Suprapubic skin (tissue), 4 donors: ENCODE measurements at regions not wholly inside any gene's neighbourhood (a gene's known extent, or its start where the extent isn't known, plus 50 kb on each side); places are given as distances from the start of the nearest gene placed in this dataset.

Experiments
- DNase-seq, 2 donors: peaks; one replicate each; pipeline ENCODE4 v3.0.0-alpha.2; 2019; ENCODE audit warnings: low spot score in 2 of 2
- H3K27ac ChIP-seq: fragments of 200-600 bp; sonication (generic); one replicate; pipeline ENCODE4 v1.5.1; 2019
- H3K27me3 ChIP-seq: fragments of 200-600 bp; sonication (generic); one replicate; pipeline ENCODE4 v1.5.1; 2019
- H3K36me3 ChIP-seq: fragments of 200-600 bp; sonication (generic); one replicate; pipeline ENCODE4 v1.5.1; 2019
- H3K4me1 ChIP-seq: fragments of 200-600 bp; sonication (generic); one replicate; pipeline ENCODE4 v1.5.1; 2019
- H3K4me3 ChIP-seq: fragments of 200-600 bp; sonication (generic); one replicate; pipeline ENCODE4 v1.5.1; 2019; ENCODE audit warnings: mild to moderate bottlenecking
- H3K9me3 ChIP-seq: fragments of 200-600 bp; sonication (generic); one replicate; pipeline ENCODE4 v1.5.1; 2019
- CTCF ChIP-seq, 2 donors: fragments of 200-600 bp in 1 of 2; fragments of 450-650 bp in 1 of 2; sonication (generic) in 1 of 2; IDR thresholded peaks; one replicate each; pipeline ENCODE4 v1.5.1; 2016 to 2019; ENCODE audit warnings: antibody characterized with exemption in 2 of 2, mild to moderate bottlenecking in 1 of 2, moderate library complexity in 1 of 2
- EP300 ChIP-seq: sonication (generic); formaldehyde crosslinking; IDR thresholded peaks from one replicate; pipeline ENCODE4 v1.6.1; 2017; ENCODE audit warnings: antibody characterized with exemption
- POLR2A ChIP-seq, 2 donors: fragments of 450-650 bp; IDR thresholded peaks; one replicate each; pipeline ENCODE4 v1.6.1; 2017; ENCODE audit warnings: antibody characterized with exemption in 2 of 2, mild to moderate bottlenecking in 2 of 2, moderate library complexity in 2 of 2
- POLR2AphosphoS5 ChIP-seq, 3 donors: sonication (generic); formaldehyde crosslinking; IDR thresholded peaks; one replicate each; pipeline ENCODE4 v1.6.1; 2017; ENCODE audit warnings: antibody characterized with exemption in 3 of 3
- WGBS: methylation state at CpG from one replicate; pipeline ENCODE4 v1.1.5; 2018; 5-methylcytosine and 5-hydroxymethylcytosine counted together

- 86% methylated on average over 3 of the region's 3 CpGs for WGBS
- DNase-seq: no peak
Observed at GRCh38 chr3:188057124-188057523, 96.8 kb upstream of the LPP start.

GRCh38 chr3:188058569-188059184 lies 95.3 kb upstream of the LPP start:
- Histone ChIP-seq H3K4me1 (peaks cover 12% of the 10 kb centered on the region), H3K4me3 (no peak overlapping the region), H3K27ac (no peak overlapping the region), H3K27me3 (no peaks in the 10 kb centered on the region), H3K9me3 (no peaks in the 10 kb centered on the region), H3K36me3 (no peaks in the 10 kb centered on the region)
- DNase-seq: no peak
- TF ChIP-seq EP300 (no peak), POLR2AphosphoS5 (IDR thresholded peaks at IDR 0.05) (no peak), POLR2A (IDR thresholded peaks at IDR 0.05) (no peak), CTCF (IDR thresholded peaks at IDR 0.05) (no peak)
- 79% methylated on average over 5 of the region's 5 CpGs for WGBS

More at GRCh38 chr3:188057124-188057523, 96.8 kb upstream of the LPP start:
- Histone ChIP-seq H3K4me3 (no peak overlapping the region), H3K36me3 (no peaks in the 10 kb centered on the region), H3K9me3 (no peaks in the 10 kb centered on the region), H3K4me1 (peaks cover 26% of the 10 kb centered on the region), H3K27me3 (no peaks in the 10 kb centered on the region), H3K27ac (no peak overlapping the region)
- TF ChIP-seq EP300: no peak
- TF ChIP-seq POLR2AphosphoS5 (IDR thresholded peaks at IDR 0.05): no peak
- TF ChIP-seq CTCF (IDR thresholded peaks at IDR 0.05): no peak
- TF ChIP-seq POLR2A (IDR thresholded peaks at IDR 0.05): no peak

GRCh38 chr3:188059351-188059750 lies 94.6 kb upstream of the LPP start:
- Histone ChIP-seq H3K4me3 (no peak overlapping the region), H3K9me3 (no peaks in the 10 kb centered on the region), H3K36me3 (no peaks in the 10 kb centered on the region), H3K27ac (no peak overlapping the region), H3K27me3 (no peaks in the 10 kb centered on the region), H3K4me1 (peaks cover 12% of the 10 kb centered on the region)
- TF ChIP-seq POLR2A (IDR thresholded peaks at IDR 0.05) (no peak), EP300 (no peak), POLR2AphosphoS5 (IDR thresholded peaks at IDR 0.05) (no peak), CTCF (IDR thresholded peaks at IDR 0.05) (no peak)
- 58% methylated on average over 3 of the region's 3 CpGs for WGBS
- no peak for DNase-seq

GRCh38 chr3:188060264-188060835 lies 93.6 kb upstream of the LPP start:
- TF ChIP-seq EP300: no peak
- no peak for TF ChIP-seq POLR2AphosphoS5 (IDR thresholded peaks at IDR 0.05)
- TF ChIP-seq CTCF (IDR thresholded peaks at IDR 0.05): no peak
- no peak for TF ChIP-seq POLR2A (IDR thresholded peaks at IDR 0.05)
- no peak for DNase-seq
- no peaks in the 10 kb centered on the region for H3K36me3 ChIP-seq

GRCh38 chr3:188060840-188061544 lies 93.0 kb upstream of the LPP start:
- Histone ChIP-seq H3K4me3 (no peak overlapping the region), H3K4me1 (peaks cover 12% of the 10 kb centered on the region), H3K36me3 (no peaks in the 10 kb centered on the region), H3K27ac (no peak overlapping the region), H3K27me3 (no peaks in the 10 kb centered on the region), H3K9me3 (no peaks in the 10 kb centered on the region)
- DNase-seq: peak in 1 of 2 donors; percentile 73
- TF ChIP-seq EP300 (no peak), POLR2AphosphoS5 (IDR thresholded peaks at IDR 0.05) (peak in 1 of 3 donors; percentile 24)
- 19% methylated on average over 2 of the region's 2 CpGs for WGBS

More at GRCh38 chr3:188060264-188060835, 93.6 kb upstream of the LPP start:
- no peaks in the 10 kb centered on the region for H3K9me3 ChIP-seq
- H3K4me3 ChIP-seq: no peak overlapping the region
- H3K27ac ChIP-seq: no peak overlapping the region
- WGBS: 93% methylated on average over 2 of the region's 2 CpGs
- H3K27me3 ChIP-seq: no peaks in the 10 kb centered on the region
- peaks cover 12% of the 10 kb centered on the region for H3K4me1 ChIP-seq
